H1 (cell line): ENCODE measurements at regions not wholly inside any gene's neighbourhood (a gene's known extent, or its start where the extent isn't known, plus 50 kb on each side); places are given as distances from the start of the nearest gene placed in this dataset.

Source experiments
- ASH2L ChIP-seq: fragments of 200-600, 300-600 bp; sonication (generic); IDR thresholded peaks from one replicate; pipeline ENCODE4 v1.7.1; 2017; ENCODE audit warnings: low read length
- CBX8 ChIP-seq: fragments of 300-800, 300-1000 bp; sonication (generic); IDR thresholded peaks from 2 replicates; pipeline ENCODE4 v1.7.1; 2016; ENCODE audit warnings: low read depth, low read length, borderline replicate concordance
- CTCF ChIP-seq, 3 experiments: IDR thresholded peaks; 1 replicate in 2 of 3; 2 replicates in 1 of 3; pipeline versions ENCODE4 v1.5.1 to v1.6.1; 2011; ENCODE audit warnings: low read length in 3 of 3, mild to moderate bottlenecking in 3 of 3, inconsistent platforms in 2 of 3, low read depth in 1 of 3, moderate library complexity in 1 of 3; ENCODE audit not compliant: insufficient read depth in 1 of 3; ENCODE audit errors: control extremely low read depth in 1 of 3
- HDAC6 ChIP-seq: IDR thresholded peaks from one replicate; pipeline ENCODE4 v1.7.1; 2012; ENCODE audit warnings: low read depth, mild to moderate bottlenecking, inconsistent platforms, low read length, moderate library complexity
- KDM1A ChIP-seq: fragments of 200-600, 300-600 bp; sonication (generic); IDR thresholded peaks from 2 replicates; pipeline ENCODE4 v1.7.1; 2016; ENCODE audit warnings: mild to moderate bottlenecking, low read length, borderline replicate concordance
- MAFK ChIP-seq: IDR thresholded peaks from 2 replicates; pipeline ENCODE4 v1.6.1; 2012; ENCODE audit warnings: low read depth, mild to moderate bottlenecking, improper control_type of control experiment, low read length
- MAX ChIP-seq: IDR thresholded peaks from 2 replicates; pipeline ENCODE4 v1.6.1; 2012; ENCODE audit warnings: inconsistent platforms
- POLR2A ChIP-seq, 2 experiments: IDR thresholded peaks; 1 replicate in 1 of 2; 2 replicates in 1 of 2; pipeline ENCODE4 v1.6.1; 2011; ENCODE audit warnings: low read depth in 2 of 2, low read length in 2 of 2, mild to moderate bottlenecking in 2 of 2; ENCODE audit errors: control extremely low read depth in 1 of 2
- POLR2AphosphoS5 ChIP-seq: IDR thresholded peaks from 2 replicates; pipeline ENCODE4 v1.6.1; 2011; ENCODE audit warnings: low read depth, low read length
- RAD21 ChIP-seq, 2 experiments: IDR thresholded peaks in 1 of 2; conservative IDR thresholded peaks in 1 of 2; 2 replicates each; pipeline ENCODE4 v1.6.1; 2011; ENCODE audit warnings: low read depth in 2 of 2, low read length in 2 of 2, improper control_type of control experiment in 1 of 2, inconsistent platforms in 1 of 2, mild to moderate bottlenecking in 1 of 2, moderate library complexity in 1 of 2
- RXRA ChIP-seq: IDR thresholded peaks from 2 replicates; pipeline ENCODE4 v1.6.1; 2011; ENCODE audit warnings: low read depth, mild to moderate bottlenecking, low read length, moderate library complexity; ENCODE audit not compliant: insufficient read depth
- SIX5 ChIP-seq: IDR thresholded peaks from 2 replicates; pipeline ENCODE4 v1.6.1; 2011; ENCODE audit warnings: mild to moderate bottlenecking, low read depth, low read length
- USF2 ChIP-seq: IDR thresholded peaks from 2 replicates; pipeline ENCODE4 v1.6.1; 2011; ENCODE audit warnings: low read length, improper control_type of control experiment
- YY1 ChIP-seq: IDR thresholded peaks from 2 replicates; pipeline ENCODE4 v1.6.1; 2011; ENCODE audit warnings: low read depth, mild to moderate bottlenecking, low read length

GRCh38 chr18:22591222-22591621, 173.5 kb upstream of the CTAGE1 start:
- TF ChIP-seq RAD21 (IDR thresholded peaks at IDR 0.05 in 1 of 2, conservative IDR thresholded peaks at IDR 0.05 in 1 of 2; ENCODE audit: low read depth in 2 of 2, low read length in 2 of 2) (no peak), SIX5 (no peak), CTCF (IDR thresholded peaks at IDR 0.05; ENCODE audit: control extremely low read depth in 1 of 3, insufficient read depth in 1 of 3, low read depth in 1 of 3, low read length in 3 of 3) (no peak), HDAC6 (no peak), MAFK (no peak), RXRA (no peak), MAX (no peak), POLR2AphosphoS5 (no peak), ASH2L (no peak), KDM1A (no peak), YY1 (no peak), USF2 (no peak), POLR2A (IDR thresholded peaks at IDR 0.05; ENCODE audit: control extremely low read depth in 1 of 2, low read depth in 2 of 2, low read length in 2 of 2) (no peak), CBX8 (no peak)
